Right cardiac atrium (tissue), 5 donors: ENCODE measurements at regions not wholly inside any gene's neighbourhood (a gene's known extent, or its start where the extent isn't known, plus 50 kb on each side); places are given as distances from the start of the nearest gene placed in this dataset.

Source experiments
- ATAC-seq, 2 donors: fragments of 200-7000 bp; cut with Tn5 transposase; one replicate each; pipeline versions ENCODE4 v1.8.0 to v1.9.1; 2020; ENCODE audit warnings: moderate library complexity in 2 of 2, mild to moderate bottlenecking in 1 of 2
- DNase-seq, 3 donors: peaks; one replicate each; pipeline ENCODE4 v3.0.0-alpha.2; 2020
- H3K27ac ChIP-seq: one replicate; pipeline ENCODE4 v1.5.1; 2013; ENCODE audit warnings: mild to moderate bottlenecking, low read length, control low read depth, moderate library complexity
- H3K27me3 ChIP-seq: one replicate; pipeline ENCODE4 v1.6.1; 2013; ENCODE audit not compliant: control insufficient read depth, insufficient read depth
- H3K4me1 ChIP-seq: one replicate; pipeline ENCODE4 v1.6.1; 2013; ENCODE audit warnings: low read length; ENCODE audit not compliant: control insufficient read depth, insufficient read depth
- H3K4me3 ChIP-seq: one replicate; pipeline ENCODE4 v1.5.1; 2013; ENCODE audit warnings: low read length, control low read depth
- H3K9me3 ChIP-seq: one replicate; pipeline ENCODE4 v1.6.1; 2013; ENCODE audit warnings: low read length; ENCODE audit not compliant: control insufficient read depth
- WGBS: extraction: QIAGEN DNeasy Blood & Tissue Kit; methylation state at CpG from one replicate; pipeline ENCODE4 v1.1.7; 2013; 5-methylcytosine and 5-hydroxymethylcytosine counted together
- intact Hi-C, 4 donors: fragments of 100-400 bp; cut with DNase I; formaldehyde crosslinking; loops; one replicate each; pipeline versions ENCODE4 v1.11.0 to v1.14.0; 2022 to 2023
- donor health status: healthy with polysubstance abuse.
- donor health status: DM: no; HTN: yes; CAD: no.
- donor health status: DM: no; HTN: no; CAD: no.
- donor health status: DM: no; HTN: yes; CAD: no; lungs with severe emphysema.
- donor health status: DM: yes; HTN: yes; CAD: no.

GRCh38 chr5:178788381-178789085 is 58.1 kb upstream of the ZNF354A start:
- no peak for DNase-seq
- Histone ChIP-seq H3K9me3 (no peaks in the 10 kb centered on the region), H3K27me3 (no peaks in the 10 kb centered on the region), H3K27ac (no peak overlapping the region), H3K4me1 (no peaks in the 10 kb centered on the region), H3K4me3 (no peak overlapping the region)
- WGBS = 76% methylated on average over 21 of the region's 21 CpGs
- ATAC-seq = no peak
- intact Hi-C loops = no loop called here

DNA sequence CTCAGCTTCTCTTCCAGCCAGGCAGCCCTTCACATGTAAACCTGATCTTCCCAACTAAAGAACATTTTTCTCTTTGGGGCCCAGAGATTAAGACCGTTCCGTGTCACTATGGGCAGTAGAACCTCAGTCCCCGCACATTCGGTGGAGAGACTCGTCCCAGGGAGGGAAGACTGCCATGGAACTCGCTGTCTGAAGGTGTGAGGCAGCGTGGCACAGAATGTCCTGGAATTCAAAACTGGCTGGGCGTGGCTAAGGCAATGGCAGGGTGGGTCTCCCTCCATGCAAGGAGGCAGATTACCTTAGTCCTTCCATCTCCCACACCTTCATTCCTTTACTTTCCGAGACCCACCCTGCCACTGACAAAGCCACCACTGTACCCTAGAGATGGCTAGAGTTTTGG is 57.4 kb upstream of the ZNF354A start:
- ATAC-seq (no peak), DNase-seq (no peak)
- H3K27ac ChIP-seq = no peak overlapping the region
- H3K4me1 ChIP-seq = no peaks in the 10 kb centered on the region
- intact Hi-C loops = no loop called here
- H3K4me3 ChIP-seq = no peak overlapping the region
- H3K27me3 ChIP-seq = no peaks in the 10 kb centered on the region
- no peaks in the 10 kb centered on the region for H3K9me3 ChIP-seq
- WGBS = 85% methylated on average over 9 of the region's 9 CpGs

DNA sequence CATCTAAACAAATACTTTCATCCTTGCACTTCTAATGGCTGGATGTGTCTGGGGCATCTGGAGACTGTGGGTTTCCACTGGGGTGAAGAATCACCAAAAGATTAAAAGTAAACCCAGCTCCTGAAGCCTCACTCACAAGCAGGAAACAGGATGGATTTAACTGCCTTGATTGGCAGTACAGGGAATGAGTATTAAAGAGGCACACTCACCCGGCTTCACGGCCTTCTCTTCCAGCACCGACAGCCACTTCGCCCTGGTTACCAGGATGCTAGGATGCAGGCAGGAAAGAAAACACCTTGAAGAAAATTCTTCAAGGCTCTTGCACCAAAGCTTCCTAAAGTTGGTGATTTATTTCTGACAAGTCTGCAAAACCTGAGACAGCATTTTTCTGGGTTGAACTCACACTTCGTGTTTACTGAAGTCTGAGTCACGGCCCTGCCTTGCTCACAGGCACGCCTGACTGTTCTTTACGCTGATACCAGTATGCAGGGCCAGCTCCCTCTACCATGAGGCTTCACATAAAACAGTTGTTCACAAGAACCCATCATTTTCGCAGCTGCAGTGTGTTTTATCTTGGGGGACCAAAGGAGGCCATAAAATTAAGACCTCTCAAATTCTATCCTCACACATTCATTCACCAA is 56.5 kb upstream of the ZNF354A start:
- intact Hi-C loops = no loop called here
- WGBS = 69% methylated on average over 9 of the region's 9 CpGs
- H3K27me3 ChIP-seq = no peaks in the 10 kb centered on the region

GRCh38 chr5:178786417-178786816 is 56.0 kb upstream of the ZNF354A start:
- no peak overlapping the region for H3K27ac ChIP-seq
- intact Hi-C loops = no loop called here
- no peak for ATAC-seq
- no peaks in the 10 kb centered on the region for H3K4me1 ChIP-seq
- no peaks in the 10 kb centered on the region for H3K9me3 ChIP-seq
- H3K4me3 ChIP-seq = no peak overlapping the region
- DNase-seq = no peak
- WGBS = 82% methylated on average over 13 of the region's 13 CpGs
- H3K27me3 ChIP-seq = no peaks in the 10 kb centered on the region

More for the DNA sequence above, 56.5 kb upstream of the ZNF354A start:
- no peak overlapping the region for H3K4me3 ChIP-seq
- H3K4me1 ChIP-seq = no peaks in the 10 kb centered on the region
- no peaks in the 10 kb centered on the region for H3K9me3 ChIP-seq
- DNase-seq (no peak), ATAC-seq (no peak)
- H3K27ac ChIP-seq = no peak overlapping the region

GRCh38 chr5:178785999-178786398 is 55.5 kb upstream of the ZNF354A start:
- H3K4me1 ChIP-seq = no peaks in the 10 kb centered on the region
- 75% methylated on average over 6 of the region's 6 CpGs for WGBS
- no peaks in the 10 kb centered on the region for H3K9me3 ChIP-seq
- intact Hi-C loops = no loop called here
- no peak overlapping the region for H3K27ac ChIP-seq
- ATAC-seq = no peak
- DNase-seq = no peak
- no peaks in the 10 kb centered on the region for H3K27me3 ChIP-seq
- H3K4me3 ChIP-seq = no peak overlapping the region

DNA sequence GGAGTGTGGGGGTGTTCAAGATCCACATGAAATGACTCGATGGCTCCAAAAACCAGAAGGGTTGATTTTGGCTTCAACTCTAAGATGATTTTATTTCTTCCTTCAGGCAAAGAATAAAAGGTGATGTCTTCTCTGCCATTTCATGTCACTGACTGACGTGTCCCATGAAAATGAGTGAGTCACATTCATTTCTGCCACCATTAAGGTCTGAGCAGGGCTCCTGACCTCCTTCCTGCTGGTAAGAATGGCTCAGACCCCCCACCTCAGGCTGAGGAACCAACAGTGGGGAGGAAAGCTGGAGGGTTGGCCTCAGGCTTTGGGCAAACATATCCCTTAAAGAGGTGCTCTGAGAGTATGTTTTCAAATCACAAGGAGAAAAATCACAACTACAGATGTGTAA is 53.9 kb upstream of the ZNF354A start:
- WGBS = 87% methylated on average over 2 of the region's 2 CpGs
- intact Hi-C loops = no loop called here

GRCh38 chr5:178781936-178782335 is 51.5 kb upstream of the ZNF354A start:
- Histone ChIP-seq H3K27me3 (no peaks in the 10 kb centered on the region), H3K4me3 (no peak overlapping the region), H3K4me1 (no peaks in the 10 kb centered on the region), H3K9me3 (no peaks in the 10 kb centered on the region), H3K27ac (no peak overlapping the region)
- DNase-seq (no peak), ATAC-seq (no peak)
- intact Hi-C loops = no loop called here
- 77% methylated on average over 14 of the region's 14 CpGs for WGBS

More for the DNA sequence above, 53.9 kb upstream of the ZNF354A start:
- Histone ChIP-seq H3K9me3 (no peaks in the 10 kb centered on the region), H3K27ac (no peak overlapping the region), H3K4me3 (no peak overlapping the region), H3K27me3 (no peaks in the 10 kb centered on the region), H3K4me1 (no peaks in the 10 kb centered on the region)
- DNase-seq (no peak), ATAC-seq (no peak)

DNA sequence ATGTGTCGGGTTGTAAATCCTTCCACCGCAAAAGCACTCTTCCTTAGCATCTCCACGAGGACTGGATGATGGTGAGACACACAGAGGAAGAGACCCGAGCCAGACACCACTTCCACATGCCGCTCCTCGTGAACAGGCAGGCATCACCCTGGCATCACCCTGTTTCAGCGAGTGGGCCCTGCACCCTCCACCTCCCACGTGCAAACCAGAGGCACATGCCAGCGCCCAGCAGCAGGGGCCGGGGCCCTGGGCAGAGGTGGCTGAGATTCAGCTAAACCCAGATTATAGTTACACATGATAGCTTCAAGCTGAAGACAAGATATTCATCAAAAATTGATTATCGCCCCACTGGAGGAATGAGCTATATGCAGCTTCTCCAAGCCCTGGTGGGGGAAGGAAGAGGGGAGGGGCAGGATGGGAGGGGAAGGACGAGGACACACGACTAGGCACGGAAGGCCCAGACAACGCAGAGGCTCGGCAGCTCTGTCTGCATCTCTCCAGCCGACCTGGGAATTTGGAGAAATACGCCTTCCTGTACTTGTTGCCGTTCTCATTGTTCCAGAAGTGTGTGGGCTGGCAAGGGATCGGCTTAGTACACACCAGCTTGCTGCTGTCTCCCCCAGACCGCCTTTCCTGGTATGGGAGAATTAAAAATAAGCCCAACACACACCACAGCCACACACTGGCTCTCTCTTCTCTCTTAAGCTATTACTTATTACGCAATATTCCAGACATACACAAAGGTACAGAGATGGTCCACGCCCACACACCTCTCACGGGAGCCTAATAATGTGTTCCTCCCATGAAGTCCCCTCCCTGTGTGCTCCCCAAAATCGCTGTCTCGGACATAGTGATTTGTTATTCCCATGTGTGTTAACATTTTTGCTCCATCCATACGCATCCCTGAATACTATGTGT is 50.4 kb upstream of the ZNF354A start:
- H3K4me1 ChIP-seq = no peaks in the 10 kb centered on the region
- H3K9me3 ChIP-seq = no peaks in the 10 kb centered on the region
- intact Hi-C loops = no loop called here
- H3K4me3 ChIP-seq = no peak overlapping the region
- H3K27me3 ChIP-seq = no peaks in the 10 kb centered on the region
- ATAC-seq (no peak), DNase-seq (no peak)
- H3K27ac ChIP-seq = no peak overlapping the region
- WGBS = 72% methylated on average over 27 of the region's 27 CpGs
